ENCODE measurements at regions not wholly inside any gene's neighbourhood (a gene's known extent, or its start where the extent isn't known, plus 50 kb on each side); places are given as distances from the start of the nearest gene placed in this dataset.

DNA sequence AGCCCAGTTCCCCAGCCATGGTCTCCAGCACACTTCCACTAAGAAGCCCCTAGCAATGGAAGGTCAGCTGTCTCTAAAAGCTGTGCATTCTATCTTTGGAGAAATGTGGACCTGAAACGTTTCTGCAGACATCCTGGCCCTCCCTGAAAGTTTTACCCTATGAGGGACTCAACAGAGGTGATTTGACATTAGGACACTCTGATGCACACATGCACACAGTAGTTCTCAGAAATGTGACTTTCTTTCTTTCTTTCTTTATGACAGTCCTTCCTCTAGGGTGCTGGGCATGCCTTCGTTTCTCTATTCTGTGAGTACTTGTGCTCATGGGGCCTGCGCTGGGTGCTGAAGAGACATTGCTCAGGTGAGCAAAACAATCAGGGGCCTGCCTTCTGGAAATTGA lies 857.3 kb downstream of the RNF144A start:
- RAD21 ChIA-PET (ENCODE audit: low non-redundant PET in 1 of 2, low total read pairs in 2 of 2, uncharacterized antibody in 2 of 2, unreplicated experiment in 2 of 2) = no interaction called here
- H3K4me3 ChIP-seq (replicated peaks in 1 of 2; ENCODE audit: low read depth in 1 of 2, low read length in 2 of 2) = no peak overlapping the region
- no peak overlapping the region for H3K9ac ChIP-seq (ENCODE audit: low read length)
- TF ChIP-seq YY1 (IDR thresholded peaks at IDR 0.05; ENCODE audit: extremely low read depth, insufficient replicate concordance, low read depth, low read length) (no peak), SP1 (IDR thresholded peaks at IDR 0.05; ENCODE audit: low read depth) (no peak), EGR1 (IDR thresholded peaks at IDR 0.05; ENCODE audit: low read depth) (no peak)
- DNase-seq (ENCODE audit: low read depth, low spot score) (no peak), ATAC-seq (no peak)
- POLR2A ChIA-PET = no interaction called here
- CTCF ChIA-PET = no interaction called here
- no peak overlapping the region for H2AFZ ChIP-seq (ENCODE audit: low read depth, low read length, poor library complexity, severe bottlenecking)
- no peak overlapping the region for H3K4me2 ChIP-seq (ENCODE audit: low read length)
- BruUV-seq (replicated peaks) = no TSS peak
- intact Hi-C loops (cut with micrococcal nuclease) = no loop called here
- no peak overlapping the region for H3K27ac ChIP-seq (ENCODE audit: low read depth, low read length)
- H3K27me3 ChIP-seq (ENCODE audit: insufficient read depth, low read length) = peaks cover 6% of the 10 kb centered on the region; the same call in 1 of the 2 replicates
- H4K20me1 ChIP-seq (ENCODE audit: insufficient read depth) = no peaks in the 10 kb centered on the region
- no peaks in the 10 kb centered on the region for H3K9me2 ChIP-seq (ENCODE audit: insufficient read depth)
- H3K36me3 ChIP-seq (ENCODE audit: control insufficient read depth in 1 of 2, insufficient read depth in 2 of 2, low read length in 2 of 2) = no peaks in the 10 kb centered on the region
- no peaks in the 10 kb centered on the region for H3K79me2 ChIP-seq (ENCODE audit: insufficient read depth, low read length)
- H3K4me1 ChIP-seq (ENCODE audit: control insufficient read depth in 1 of 2, insufficient read depth in 2 of 2, low read length in 2 of 2) = no peaks in the 10 kb centered on the region; a peak in 1 of 4 replicates
- no peaks in the 10 kb centered on the region for H3K9me3 ChIP-seq (ENCODE audit: control insufficient read depth in 1 of 2, insufficient read depth in 1 of 2, low read depth in 1 of 2, low read length in 2 of 2)

GRCh38 chr2:7777668-7778067 lies 860.5 kb downstream of the RNF144A start:
- no peaks in the 10 kb centered on the region for H3K79me2 ChIP-seq (ENCODE audit: insufficient read depth, low read length)
- no peaks in the 10 kb centered on the region; a peak in 1 of 4 replicates for H3K4me1 ChIP-seq (ENCODE audit: control insufficient read depth in 1 of 2, insufficient read depth in 2 of 2, low read length in 2 of 2)
- no peaks in the 10 kb centered on the region for H3K36me3 ChIP-seq (ENCODE audit: control insufficient read depth in 1 of 2, insufficient read depth in 2 of 2, low read length in 2 of 2)
- BruUV-seq (replicated peaks) = no TSS peak
- H3K9ac ChIP-seq (ENCODE audit: low read length) = no peak overlapping the region
- no peak for DNase-seq (ENCODE audit: low read depth, low spot score)
- POLR2A ChIA-PET = no interaction called here
- TF ChIP-seq EZH2 (IDR thresholded peaks at IDR 0.05) = no peak
- no peak for TF ChIP-seq EGR1 (IDR thresholded peaks at IDR 0.05; ENCODE audit: low read depth)
- TF ChIP-seq, protein P1, sequence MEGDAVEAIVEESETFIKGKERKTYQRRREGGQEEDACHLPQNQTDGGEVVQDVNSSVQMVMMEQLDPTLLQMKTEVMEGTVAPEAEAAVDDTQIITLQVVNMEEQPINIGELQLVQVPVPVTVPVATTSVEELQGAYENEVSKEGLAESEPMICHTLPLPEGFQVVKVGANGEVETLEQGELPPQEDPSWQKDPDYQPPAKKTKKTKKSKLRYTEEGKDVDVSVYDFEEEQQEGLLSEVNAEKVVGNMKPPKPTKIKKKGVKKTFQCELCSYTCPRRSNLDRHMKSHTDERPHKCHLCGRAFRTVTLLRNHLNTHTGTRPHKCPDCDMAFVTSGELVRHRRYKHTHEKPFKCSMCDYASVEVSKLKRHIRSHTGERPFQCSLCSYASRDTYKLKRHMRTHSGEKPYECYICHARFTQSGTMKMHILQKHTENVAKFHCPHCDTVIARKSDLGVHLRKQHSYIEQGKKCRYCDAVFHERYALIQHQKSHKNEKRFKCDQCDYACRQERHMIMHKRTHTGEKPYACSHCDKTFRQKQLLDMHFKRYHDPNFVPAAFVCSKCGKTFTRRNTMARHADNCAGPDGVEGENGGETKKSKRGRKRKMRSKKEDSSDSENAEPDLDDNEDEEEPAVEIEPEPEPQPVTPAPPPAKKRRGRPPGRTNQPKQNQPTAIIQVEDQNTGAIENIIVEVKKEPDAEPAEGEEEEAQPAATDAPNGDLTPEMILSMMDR (IDR thresholded peaks at IDR 0.05 in 2 of 3, conservative IDR thresholded peaks at IDR 0.05 in 1 of 3; ENCODE audit: borderline replicate concordance in 1 of 3, insufficient read depth in 1 of 3, low read depth in 2 of 3, low read length in 2 of 3) = no peak
- TF ChIP-seq POLR2AphosphoS5 (IDR thresholded peaks at IDR 0.05; ENCODE audit: low read depth, low read length) = no peak
- TF ChIP-seq FOSL1 (IDR thresholded peaks at IDR 0.05; ENCODE audit: low read depth) = no peak
- TF ChIP-seq REST (IDR thresholded peaks at IDR 0.05; ENCODE audit: low read depth) = no peak
- no peak for TF ChIP-seq TCF7L2 (IDR thresholded peaks at IDR 0.05; ENCODE audit: borderline replicate concordance, extremely low read depth, insufficient read depth, insufficient read length)
- TF ChIP-seq, protein P2, sequence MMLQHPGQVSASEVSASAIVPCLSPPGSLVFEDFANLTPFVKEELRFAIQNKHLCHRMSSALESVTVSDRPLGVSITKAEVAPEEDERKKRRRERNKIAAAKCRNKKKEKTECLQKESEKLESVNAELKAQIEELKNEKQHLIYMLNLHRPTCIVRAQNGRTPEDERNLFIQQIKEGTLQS (IDR thresholded peaks at IDR 0.05) = no peak
- no peak for TF ChIP-seq ZFX (IDR thresholded peaks at IDR 0.05)
- TF ChIP-seq POLR2A (IDR thresholded peaks at IDR 0.05; ENCODE audit: borderline replicate concordance, extremely low read depth, insufficient read depth, insufficient read length) = no peak
- no peak for TF ChIP-seq SRF (IDR thresholded peaks at IDR 0.05; ENCODE audit: low read depth)
- no peak for TF ChIP-seq YY1 (IDR thresholded peaks at IDR 0.05; ENCODE audit: extremely low read depth, insufficient replicate concordance, low read depth, low read length)
- no peak for TF ChIP-seq SP1 (IDR thresholded peaks at IDR 0.05; ENCODE audit: low read depth)
- H4K20me1 ChIP-seq (ENCODE audit: insufficient read depth) = no peaks in the 10 kb centered on the region
- H3K27me3 ChIP-seq (ENCODE audit: insufficient read depth, low read length) = peaks cover 5% of the 10 kb centered on the region; the same call in 1 of the 2 replicates
- RAD21 ChIA-PET (ENCODE audit: low non-redundant PET in 1 of 2, low total read pairs in 2 of 2, uncharacterized antibody in 2 of 2, unreplicated experiment in 2 of 2) = no interaction called here
- CTCF ChIA-PET = no interaction called here
- no peak overlapping the region for H3K27ac ChIP-seq (ENCODE audit: low read depth, low read length)
- H3K9me3 ChIP-seq (ENCODE audit: control insufficient read depth in 1 of 2, insufficient read depth in 1 of 2, low read depth in 1 of 2, low read length in 2 of 2) = no peaks in the 10 kb centered on the region
- intact Hi-C loops (cut with micrococcal nuclease) = no loop called here
- no peak for ATAC-seq
- no peak overlapping the region for H2AFZ ChIP-seq (ENCODE audit: low read depth, low read length, poor library complexity, severe bottlenecking)
- no peak overlapping the region for H3K4me2 ChIP-seq (ENCODE audit: low read length)
- H3K9me2 ChIP-seq (ENCODE audit: insufficient read depth) = no peaks in the 10 kb centered on the region
- no peak overlapping the region for H3K4me3 ChIP-seq (replicated peaks in 1 of 2; ENCODE audit: low read depth in 1 of 2, low read length in 2 of 2)
